Panc1 (cell line): ENCODE measurements at regions not wholly inside any gene's neighbourhood (a gene's known extent, or its start where the extent isn't known, plus 50 kb on each side); places are given as distances from the start of the nearest gene placed in this dataset.

Source experiments
- ATAC-seq: fragments of 200-7000 bp; cut with Tn5 transposase; 2 replicates; pipeline ENCODE4 v1.9.1; 2020; ENCODE audit warnings: mild to moderate bottlenecking, moderate library complexity
- BruUV-seq: library from RNA; stranded (reverse); fragments of 400-500 nt; replicated peaks from 2 replicates; lab custom pipeline; 2021; lab: Mats Ljungman, UMichigan
- CTCF ChIA-PET: fragments of 300-600 bp; sonication (Branson Sonifier 250); formaldehyde crosslinking; loops from one replicate; lab custom pipeline; 2022; ENCODE audit warnings: antibody characterized with exemption; lab: Charles Lee
- POLR2A ChIA-PET: fragments of 300-600 bp; sonication (Branson Sonifier 250); formaldehyde crosslinking; loops from one replicate; lab custom pipeline; 2022; ENCODE audit warnings: antibody characterized with exemption; lab: Charles Lee
- DNase-seq: peaks from one replicate; pipeline ENCODE4 v3.0.0-alpha.2; 2010; ENCODE audit warnings: low read depth, low spot score
- H3K27ac ChIP-seq: 2 replicates; pipeline ENCODE4 v1.5.1; 2011; ENCODE audit warnings: mild to moderate bottlenecking, low read length, inconsistent platforms
- H3K27me3 ChIP-seq: fragments of 200-500 bp; sonication (Bioruptor generic); 2 replicates; pipeline ENCODE4 v1.6.0; 2014; ENCODE audit warnings: low read length, inconsistent platforms; ENCODE audit not compliant: control insufficient read depth, insufficient read depth
- H3K36me3 ChIP-seq: fragments of 200-500 bp; sonication (Bioruptor generic); 2 replicates; pipeline ENCODE4 v1.5.1; 2014; ENCODE audit warnings: inconsistent platforms, mild to moderate bottlenecking, low read length, moderate library complexity; ENCODE audit not compliant: control insufficient read depth, insufficient read depth
- H3K4me1 ChIP-seq: 2 replicates; pipeline ENCODE4 v1.5.1; 2011; ENCODE audit warnings: inconsistent platforms, mild to moderate bottlenecking, low read length, moderate library complexity; ENCODE audit not compliant: control insufficient read depth, insufficient read depth
- H3K4me3 ChIP-seq, 2 experiments: 2 replicates each; pipeline ENCODE4 v1.5.1; 2011 to 2012; ENCODE audit warnings: low read depth in 2 of 2, low read length in 2 of 2, mild to moderate bottlenecking in 2 of 2, inconsistent platforms in 1 of 2, moderate library complexity in 1 of 2
- H3K9me3 ChIP-seq: fragments of 200-500 bp; sonication (Bioruptor generic); 2 replicates; pipeline ENCODE4 v1.5.1; 2014; ENCODE audit warnings: low read depth, mild to moderate bottlenecking, inconsistent platforms, low read length, moderate library complexity; ENCODE audit not compliant: control insufficient read depth, insufficient read depth
- POLR2AphosphoS5 ChIP-seq: IDR thresholded peaks from 2 replicates; pipeline ENCODE4 v1.6.1; 2012; ENCODE audit warnings: mild to moderate bottlenecking, low read depth, low read length, moderate library complexity
- TCF7L2 ChIP-seq: IDR thresholded peaks from 2 replicates; pipeline ENCODE4 v1.6.1; 2011; ENCODE audit warnings: mild to moderate bottlenecking, low read depth, low read length, inconsistent platforms
- in situ Hi-C: cut with HindIII; loops from 2 replicates; pipeline ENCODE4 v1.10.0; 2016; ENCODE audit warnings: low sequenced_read_pairs, low pct_unique_long_range_greater_than_20kb
- intact Hi-C: fragments of 100-400 bp; cut with micrococcal nuclease; formaldehyde crosslinking; loops from one replicate; pipeline ENCODE4 v1.10.0; 2022; ENCODE audit not compliant: unreplicated experiment
- TF ChIP-seq, protein P1 (sequence below), 2 experiments: IDR thresholded peaks; 2 replicates each; pipeline ENCODE4 v1.6.1; 2011 to 2012; ENCODE audit warnings: low read depth in 2 of 2, control low read depth in 1 of 2, low read length in 1 of 2, mild to moderate bottlenecking in 1 of 2, moderate library complexity in 1 of 2; ENCODE audit not compliant: insufficient read depth in 1 of 2
- TF ChIP-seq, protein P2 (sequence below): fragments of 450-650 bp; IDR thresholded peaks from 2 replicates; pipeline ENCODE4 v1.5.1; 2017; ENCODE audit warnings: mild to moderate bottlenecking

- no peaks in the 10 kb centered on the region for H3K36me3 ChIP-seq
- ChIA-PET POLR2A (no interaction called here), CTCF (no interaction called here)
- intact Hi-C loops = no loop called here
- no peaks in the 10 kb centered on the region for H3K27me3 ChIP-seq
- no peak overlapping the region for H3K27ac ChIP-seq
- TF ChIP-seq, protein P1, sequence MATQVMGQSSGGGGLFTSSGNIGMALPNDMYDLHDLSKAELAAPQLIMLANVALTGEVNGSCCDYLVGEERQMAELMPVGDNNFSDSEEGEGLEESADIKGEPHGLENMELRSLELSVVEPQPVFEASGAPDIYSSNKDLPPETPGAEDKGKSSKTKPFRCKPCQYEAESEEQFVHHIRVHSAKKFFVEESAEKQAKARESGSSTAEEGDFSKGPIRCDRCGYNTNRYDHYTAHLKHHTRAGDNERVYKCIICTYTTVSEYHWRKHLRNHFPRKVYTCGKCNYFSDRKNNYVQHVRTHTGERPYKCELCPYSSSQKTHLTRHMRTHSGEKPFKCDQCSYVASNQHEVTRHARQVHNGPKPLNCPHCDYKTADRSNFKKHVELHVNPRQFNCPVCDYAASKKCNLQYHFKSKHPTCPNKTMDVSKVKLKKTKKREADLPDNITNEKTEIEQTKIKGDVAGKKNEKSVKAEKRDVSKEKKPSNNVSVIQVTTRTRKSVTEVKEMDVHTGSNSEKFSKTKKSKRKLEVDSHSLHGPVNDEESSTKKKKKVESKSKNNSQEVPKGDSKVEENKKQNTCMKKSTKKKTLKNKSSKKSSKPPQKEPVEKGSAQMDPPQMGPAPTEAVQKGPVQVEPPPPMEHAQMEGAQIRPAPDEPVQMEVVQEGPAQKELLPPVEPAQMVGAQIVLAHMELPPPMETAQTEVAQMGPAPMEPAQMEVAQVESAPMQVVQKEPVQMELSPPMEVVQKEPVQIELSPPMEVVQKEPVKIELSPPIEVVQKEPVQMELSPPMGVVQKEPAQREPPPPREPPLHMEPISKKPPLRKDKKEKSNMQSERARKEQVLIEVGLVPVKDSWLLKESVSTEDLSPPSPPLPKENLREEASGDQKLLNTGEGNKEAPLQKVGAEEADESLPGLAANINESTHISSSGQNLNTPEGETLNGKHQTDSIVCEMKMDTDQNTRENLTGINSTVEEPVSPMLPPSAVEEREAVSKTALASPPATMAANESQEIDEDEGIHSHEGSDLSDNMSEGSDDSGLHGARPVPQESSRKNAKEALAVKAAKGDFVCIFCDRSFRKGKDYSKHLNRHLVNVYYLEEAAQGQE (IDR thresholded peaks at IDR 0.05; ENCODE audit: insufficient read depth in 1 of 2, low read depth in 2 of 2, low read length in 1 of 2) = no peak
- TF ChIP-seq, protein P2, sequence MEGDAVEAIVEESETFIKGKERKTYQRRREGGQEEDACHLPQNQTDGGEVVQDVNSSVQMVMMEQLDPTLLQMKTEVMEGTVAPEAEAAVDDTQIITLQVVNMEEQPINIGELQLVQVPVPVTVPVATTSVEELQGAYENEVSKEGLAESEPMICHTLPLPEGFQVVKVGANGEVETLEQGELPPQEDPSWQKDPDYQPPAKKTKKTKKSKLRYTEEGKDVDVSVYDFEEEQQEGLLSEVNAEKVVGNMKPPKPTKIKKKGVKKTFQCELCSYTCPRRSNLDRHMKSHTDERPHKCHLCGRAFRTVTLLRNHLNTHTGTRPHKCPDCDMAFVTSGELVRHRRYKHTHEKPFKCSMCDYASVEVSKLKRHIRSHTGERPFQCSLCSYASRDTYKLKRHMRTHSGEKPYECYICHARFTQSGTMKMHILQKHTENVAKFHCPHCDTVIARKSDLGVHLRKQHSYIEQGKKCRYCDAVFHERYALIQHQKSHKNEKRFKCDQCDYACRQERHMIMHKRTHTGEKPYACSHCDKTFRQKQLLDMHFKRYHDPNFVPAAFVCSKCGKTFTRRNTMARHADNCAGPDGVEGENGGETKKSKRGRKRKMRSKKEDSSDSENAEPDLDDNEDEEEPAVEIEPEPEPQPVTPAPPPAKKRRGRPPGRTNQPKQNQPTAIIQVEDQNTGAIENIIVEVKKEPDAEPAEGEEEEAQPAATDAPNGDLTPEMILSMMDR = no peak
- no peak for TF ChIP-seq POLR2AphosphoS5
- in situ Hi-C loops = no loop called here
- ATAC-seq (no peak), DNase-seq (no peak)
- no peaks in the 10 kb centered on the region for H3K4me1 ChIP-seq
- no peaks in the 10 kb centered on the region for H3K9me3 ChIP-seq
- BruUV-seq = no TSS peak
- no peak overlapping the region for H3K4me3 ChIP-seq
These were observed 379.8 kb upstream of the RSPO3 start for GRCh38 chr6:126738641-126739040.

GRCh38 chr6:126743076-126743475 lies 375.4 kb upstream of the RSPO3 start:
- H3K27ac ChIP-seq = no peak overlapping the region
- ChIA-PET CTCF (interaction anchor here (0.5 kb wide), 1 partner anchor 145 kb away, joined by 5 read pairs; no protein-coding TSS in a partner anchor), POLR2A (no interaction called here)
- ATAC-seq = no peak
- in situ Hi-C loops (no loop called here), intact Hi-C loops (no loop called here)
- BruUV-seq = no TSS peak
- H3K36me3 ChIP-seq = no peaks in the 10 kb centered on the region
- H3K9me3 ChIP-seq = no peaks in the 10 kb centered on the region
- H3K27me3 ChIP-seq = no peaks in the 10 kb centered on the region
- no peaks in the 10 kb centered on the region for H3K4me1 ChIP-seq
- no peak overlapping the region for H3K4me3 ChIP-seq
- DNase-seq = no peak
- TF ChIP-seq POLR2AphosphoS5 (no peak), TCF7L2 (no peak)
- TF ChIP-seq, protein P1 (IDR thresholded peaks at IDR 0.05; ENCODE audit: insufficient read depth in 1 of 2, low read depth in 2 of 2, low read length in 1 of 2) = no peak
